SK-N-SH treated with all-trans-retinoic acid at 6 μM for 48 hours (cell line): ENCODE measurements at regions not wholly inside any gene's neighbourhood (a gene's known extent, or its start where the extent isn't known, plus 50 kb on each side); places are given as distances from the start of the nearest gene placed in this dataset.

Experiments used
- ATAC-seq: fragments of 200-7000 bp; cut with Tn5 transposase; 3 replicates; pipeline ENCODE4 v1.9.1; 2020; ENCODE audit warnings: mild to moderate bottlenecking, moderate library complexity
- ARNTL ChIP-seq: fragments of 450-650 bp; formaldehyde crosslinking; IDR thresholded peaks from 2 replicates; pipeline ENCODE4 v1.5.0; 2020; ENCODE audit warnings: low read depth, mild to moderate bottlenecking, moderate library complexity, borderline replicate concordance
- BACH2 ChIP-seq: fragments of 250-450 bp; sonication (Bioruptor Pico); IDR thresholded peaks from 2 replicates; pipeline ENCODE4 v1.9.0; 2021; ENCODE audit warnings: mild to moderate bottlenecking, borderline replicate concordance
- CREB5 ChIP-seq: fragments of 250-450 bp; sonication (Bioruptor Pico); IDR thresholded peaks from 2 replicates; pipeline ENCODE4 v1.5.1; 2020; ENCODE audit warnings: low read depth, mild to moderate bottlenecking, moderate library complexity
- CSDC2 ChIP-seq: fragments of 250-450 bp; sonication (Bioruptor Pico); IDR thresholded peaks from 2 replicates; pipeline ENCODE4 v1.5.0; 2020; ENCODE audit warnings: mild to moderate bottlenecking, moderate library complexity
- CSRNP3 ChIP-seq: fragments of 250-450 bp; sonication (Bioruptor Pico); IDR thresholded peaks from 2 replicates; pipeline ENCODE4 v1.5.1; 2021; ENCODE audit warnings: mild to moderate bottlenecking, moderate library complexity
- ESRRG ChIP-seq: fragments of 250-450 bp; sonication (Bioruptor Pico); IDR thresholded peaks from 2 replicates; pipeline ENCODE4 v1.6.1; 2021; ENCODE audit warnings: mild to moderate bottlenecking
- GLIS3 ChIP-seq: fragments of 250-450 bp; sonication (Bioruptor Pico); IDR thresholded peaks from 2 replicates; pipeline ENCODE4 v1.5.0; 2020; ENCODE audit warnings: mild to moderate bottlenecking, moderate library complexity
- ISL1 ChIP-seq: fragments of 250-450 bp; sonication (Bioruptor Pico); IDR thresholded peaks from 2 replicates; pipeline ENCODE4 v2.1.2; 2022; ENCODE audit warnings: mild to moderate bottlenecking, moderate library complexity
- OSR1 ChIP-seq: fragments of 250-450 bp; sonication (Bioruptor Pico); IDR thresholded peaks from 2 replicates; pipeline ENCODE4 v1.8.0; 2022; ENCODE audit warnings: moderate library complexity, mild to moderate bottlenecking, inconsistent platforms
- POU6F1 ChIP-seq: fragments of 250-450 bp; sonication (Bioruptor Pico); IDR thresholded peaks from 2 replicates; pipeline ENCODE4 v1.8.0; 2021; ENCODE audit warnings: low read depth, mild to moderate bottlenecking, moderate library complexity, borderline replicate concordance
- PPARA ChIP-seq: fragments of 250-450 bp; sonication (Bioruptor Pico); IDR thresholded peaks from 2 replicates; pipeline ENCODE4 v1.5.0; 2020; ENCODE audit warnings: mild to moderate bottlenecking, borderline replicate concordance
- SNAI2 ChIP-seq: fragments of 250-450 bp; sonication (Bioruptor Pico); IDR thresholded peaks from 2 replicates; pipeline ENCODE4 v1.5.0; 2020; ENCODE audit warnings: mild to moderate bottlenecking, moderate library complexity
- TCF4 ChIP-seq: fragments of 250-450 bp; sonication (Bioruptor Pico); IDR thresholded peaks from 2 replicates; pipeline ENCODE4 v1.8.0; 2021; ENCODE audit warnings: mild to moderate bottlenecking, moderate library complexity, borderline replicate concordance
- TOX ChIP-seq: fragments of 250-450 bp; sonication (Bioruptor Pico); IDR thresholded peaks from 2 replicates; pipeline ENCODE4 v1.8.0; 2021; ENCODE audit warnings: mild to moderate bottlenecking, moderate library complexity, borderline replicate concordance
- TSHZ2 ChIP-seq: fragments of 250-450 bp; sonication (Bioruptor Pico); IDR thresholded peaks from 2 replicates; pipeline ENCODE4 v1.5.0; 2020; ENCODE audit warnings: mild to moderate bottlenecking, moderate library complexity
- ZC3H10 ChIP-seq: fragments of 250-450 bp; sonication (Bioruptor Pico); IDR thresholded peaks from 2 replicates; pipeline ENCODE4 v1.5.1; 2021; ENCODE audit warnings: mild to moderate bottlenecking, moderate library complexity
- ZFP3 ChIP-seq: fragments of 250-450 bp; sonication (Bioruptor Pico); IDR thresholded peaks from 2 replicates; pipeline ENCODE4 v1.5.0; 2020; ENCODE audit warnings: mild to moderate bottlenecking, moderate library complexity
- ZFP30 ChIP-seq: fragments of 450-650 bp; formaldehyde crosslinking; IDR thresholded peaks from 2 replicates; pipeline ENCODE4 v1.5.0; 2022; ENCODE audit warnings: mild to moderate bottlenecking, moderate library complexity
- ZNF565 ChIP-seq: fragments of 450-650 bp; formaldehyde crosslinking; conservative IDR thresholded peaks from 2 replicates; pipeline ENCODE4 v1.5.0; 2020; ENCODE audit warnings: low read depth, mild to moderate bottlenecking, moderate library complexity
- ZNF70 ChIP-seq: fragments of 450-650 bp; formaldehyde crosslinking; IDR thresholded peaks from 2 replicates; pipeline ENCODE4 v1.5.0; 2020; ENCODE audit warnings: mild to moderate bottlenecking, moderate library complexity
- ZNF8 ChIP-seq: fragments of 450-650 bp; formaldehyde crosslinking; IDR thresholded peaks from 2 replicates; pipeline ENCODE4 v1.5.0; 2020; ENCODE audit warnings: mild to moderate bottlenecking, moderate library complexity

- ATAC-seq, result no peak
- no peak for TF ChIP-seq CSRNP3
- no peak for TF ChIP-seq OSR1 (CRISPR knock-in tag)
- TF ChIP-seq CSDC2 (CRISPR knock-in tag), result no peak
- no peak for TF ChIP-seq GLIS3 (CRISPR knock-in tag)
- no peak for TF ChIP-seq ZNF565 (CRISPR knock-in tag)
- no peak for TF ChIP-seq SNAI2 (CRISPR knock-in tag)
- no peak for TF ChIP-seq ISL1 (CRISPR knock-in tag)
- TF ChIP-seq TCF4 (CRISPR knock-in tag), result no peak
- no peak for TF ChIP-seq ESRRG (CRISPR knock-in tag)
- TF ChIP-seq ARNTL, result no peak
- TF ChIP-seq ZNF8 (CRISPR knock-in tag), result no peak
- no peak for TF ChIP-seq TOX
These were observed 257.5 kb upstream of the FAT1 start for GRCh38 chr4:186981161-186981560.

GRCh38 chr4:186982160-186982559 is 258.5 kb upstream of the FAT1 start:
- no peak for TF ChIP-seq BACH2 (CRISPR knock-in tag)
- ATAC-seq, result no peak

- no peak for ATAC-seq
- TF ChIP-seq ZNF8 (CRISPR knock-in tag) (no peak), ZNF70 (CRISPR knock-in tag) (no peak), CSDC2 (CRISPR knock-in tag) (no peak), ZC3H10 (CRISPR knock-in tag) (no peak), CREB5 (CRISPR knock-in tag) (no peak), ISL1 (CRISPR knock-in tag) (no peak), SNAI2 (CRISPR knock-in tag) (no peak), ZNF565 (CRISPR knock-in tag) (no peak), ZFP30 (CRISPR knock-in tag) (no peak), POU6F1 (CRISPR knock-in tag) (no peak)
- TF ChIP-seq, all 23 proteins: peak for 0
These were observed 260.5 kb upstream of the FAT1 start for GRCh38 chr4:186984105-186984644.

GRCh38 chr4:186999686-187000085 is 276.0 kb upstream of the FAT1 start:
- ATAC-seq, result no peak

More at GRCh38 chr4:186999686-187000085, 276.0 kb upstream of the FAT1 start:
- TF ChIP-seq ARNTL (no peak), CSDC2 (CRISPR knock-in tag) (no peak), ZFP30 (CRISPR knock-in tag) (no peak), TOX (no peak), PPARA (CRISPR knock-in tag) (no peak), TCF4 (CRISPR knock-in tag) (no peak), ISL1 (CRISPR knock-in tag) (no peak), ZC3H10 (CRISPR knock-in tag) (no peak), CSRNP3 (no peak), TSHZ2 (no peak), ZFP3 (CRISPR knock-in tag) (no peak)
